CD14-positive monocyte (primary cell): ENCODE measurements at regions not wholly inside any gene's neighbourhood (a gene's known extent, or its start where the extent isn't known, plus 50 kb on each side); places are given as distances from the start of the nearest gene placed in this dataset.
A peak's percentile ranks its signal among the peaks of the same experiment; 100 is the strongest.

Experiments used
- DNase-seq, 3 donors: peaks; one replicate each; pipeline ENCODE4 v3.0.0-alpha.2; 2011 to 2022
- H2AFZ ChIP-seq: 2 replicates; pipeline ENCODE4 v1.6.0; 2012; ENCODE audit warnings: mild to moderate bottlenecking, low read depth, low read length, inconsistent platforms; ENCODE audit not compliant: insufficient read depth, poor library complexity, severe bottlenecking
- H3K27ac ChIP-seq, 2 donors: 1 replicate in 1 of 2; 2 replicates in 1 of 2; pipeline ENCODE4 v1.5.1; 2012 to 2013; ENCODE audit warnings: low read length in 2 of 2, control low read depth in 1 of 2, inconsistent platforms in 1 of 2, low read depth in 1 of 2, mild to moderate bottlenecking in 1 of 2
- H3K27me3 ChIP-seq, 2 donors: one replicate each; pipeline versions ENCODE4 v1.6.0 to v1.6.1; 2011 to 2013; ENCODE audit warnings: low read length in 2 of 2; ENCODE audit not compliant: control insufficient read depth in 2 of 2, insufficient read depth in 2 of 2
- H3K36me3 ChIP-seq, 2 donors: replicated peaks in 1 of 2; 1 replicate in 1 of 2; 2 replicates in 1 of 2; pipeline versions ENCODE4 v1.5.1 to v1.6.1; 2012 to 2013; ENCODE audit warnings: low read length in 2 of 2, control low read depth in 1 of 2, inconsistent platforms in 1 of 2, mild to moderate bottlenecking in 1 of 2; ENCODE audit not compliant: insufficient read depth in 2 of 2, control insufficient read depth in 1 of 2
- H3K4me1 ChIP-seq, 2 donors: 1 replicate in 1 of 2; 2 replicates in 1 of 2; pipeline versions ENCODE4 v1.5.1 to v1.6.1; 2012 to 2013; ENCODE audit warnings: low read length in 2 of 2, control low read depth in 1 of 2, inconsistent platforms in 1 of 2, mild to moderate bottlenecking in 1 of 2, moderate library complexity in 1 of 2; ENCODE audit not compliant: insufficient read depth in 2 of 2, control insufficient read depth in 1 of 2
- H3K4me2 ChIP-seq: replicated peaks from 2 replicates; pipeline ENCODE3; 2012; ENCODE audit warnings: low read length, moderate library complexity, mild to moderate bottlenecking; ENCODE audit not compliant: poor library complexity, severe bottlenecking; ENCODE audit errors: extremely low read depth
- H3K4me3 ChIP-seq, 3 experiments: fragments of 200-600 bp in 1 of 3; sonication (generic) in 1 of 3; replicated peaks in 1 of 3; 1 replicate in 2 of 3; 2 replicates in 1 of 3; pipeline ENCODE4 v1.5.1; 2011 to 2013; ENCODE audit warnings: low read length in 3 of 3, mild to moderate bottlenecking in 3 of 3, control low read depth in 2 of 3, low read depth in 2 of 3, inconsistent platforms in 1 of 3, moderate library complexity in 1 of 3
- H3K79me2 ChIP-seq: 2 replicates; pipeline ENCODE4 v1.6.0; 2012; ENCODE audit warnings: mild to moderate bottlenecking, control low read depth, inconsistent platforms, low read length, moderate library complexity; ENCODE audit not compliant: insufficient read depth
- H3K9ac ChIP-seq: 2 replicates; pipeline ENCODE4 v1.6.0; 2017; ENCODE audit warnings: low read length, mild to moderate bottlenecking; ENCODE audit not compliant: insufficient read depth, poor library complexity, severe bottlenecking
- H3K9me3 ChIP-seq, 2 donors: replicated peaks in 1 of 2; 1 replicate in 1 of 2; 2 replicates in 1 of 2; pipeline versions ENCODE4 v1.5.1 to v1.6.1; 2012 to 2013; ENCODE audit warnings: low read length in 2 of 2, control low read depth in 1 of 2; ENCODE audit not compliant: control insufficient read depth in 1 of 2, insufficient read depth in 1 of 2
- H4K20me1 ChIP-seq: 2 replicates; pipeline ENCODE4 v1.6.0; 2012; ENCODE audit warnings: mild to moderate bottlenecking, low read length, control low read depth, moderate library complexity; ENCODE audit not compliant: insufficient read depth
- H3K27ac Mint-ChIP-seq, 7 donors: one replicate each; pipeline ENCODE4 v1.8.0; 2020; ENCODE audit warnings: mild to moderate bottlenecking in 7 of 7, mixed read lengths in 7 of 7, moderate library complexity in 6 of 7, inconsistent platforms in 2 of 7
- H3K27me3 Mint-ChIP-seq, 3 donors: one replicate each; pipeline ENCODE4 v1.8.0; 2021 to 2022; ENCODE audit warnings: low read depth in 3 of 3, mild to moderate bottlenecking in 3 of 3, mixed read lengths in 3 of 3, moderate library complexity in 3 of 3, inconsistent platforms in 1 of 3
- H3K36me3 Mint-ChIP-seq, 2 donors: one replicate each; pipeline ENCODE4 v1.8.0; 2020; ENCODE audit warnings: mixed read lengths in 2 of 2, inconsistent platforms in 1 of 2, mild to moderate bottlenecking in 1 of 2
- H3K4me1 Mint-ChIP-seq: one replicate; pipeline ENCODE4 v1.8.0; 2020; ENCODE audit warnings: mild to moderate bottlenecking, mixed read lengths
- H3K4me3 Mint-ChIP-seq, 2 donors: one replicate each; pipeline ENCODE4 v1.8.0; 2020; ENCODE audit warnings: mild to moderate bottlenecking in 2 of 2, mixed read lengths in 2 of 2, moderate library complexity in 1 of 2
- H3K9me3 Mint-ChIP-seq, 7 donors: one replicate each; pipeline ENCODE4 v1.8.0; 2020 to 2022; ENCODE audit warnings: mixed read lengths in 7 of 7, mild to moderate bottlenecking in 6 of 7, moderate library complexity in 6 of 7, inconsistent platforms in 2 of 7
- CTCF ChIP-seq: fragments of 200-600 bp; IDR thresholded peaks from one replicate; pipeline ENCODE4 v1.8.0; 2022; ENCODE audit warnings: antibody characterized with exemption, mild to moderate bottlenecking
- WGBS: methylation state at CpG from one replicate; pipeline ENCODE4 v1.1.5; 2013; ENCODE audit warnings: missing lambda C conversion rate; ENCODE audit not compliant: insufficient coverage; 5-methylcytosine and 5-hydroxymethylcytosine counted together
- intact Hi-C, 2 donors: fragments of 100-400 bp; cut with micrococcal nuclease; formaldehyde crosslinking; loops; one replicate each; pipeline versions ENCODE4 v1.15.0 to v1.15.1; 2023

- Mint-ChIP-seq H3K27me3 (peaks cover 0 to 2% (median 2%) of the 10 kb centered on the region in 3 donors), H3K9me3 (peaks cover 0 to 7% (median 2%) of the 10 kb centered on the region in 7 donors), H3K36me3 (no peaks in the 10 kb centered on the region), H3K27ac (no peak overlapping the region), H3K4me3 (no peak overlapping the region), H3K4me1 (no peaks in the 10 kb centered on the region)
- H3K9ac ChIP-seq: no peak overlapping the region
- WGBS: 63% methylated on average over 1 of the region's 3 CpGs
- intact Hi-C loops: no loop called here
- peak in 1 of 3 donors; percentile 3 for DNase-seq
- H4K20me1 ChIP-seq: no peaks in the 10 kb centered on the region
- H3K27me3 ChIP-seq: no peaks in the 10 kb centered on the region
- H3K79me2 ChIP-seq: no peaks in the 10 kb centered on the region
- H3K27ac ChIP-seq: no peak overlapping the region
- H3K36me3 ChIP-seq: no peaks in the 10 kb centered on the region
- no peak overlapping the region for H3K4me2 ChIP-seq
- H3K4me1 ChIP-seq: no peaks in the 10 kb centered on the region
- no peak for TF ChIP-seq CTCF
- H2AFZ ChIP-seq: no peak overlapping the region
- no peaks in the 10 kb centered on the region for H3K9me3 ChIP-seq
- H3K4me3 ChIP-seq: no peak overlapping the region
Measured at GRCh38 chr20:6994452-6994851, 227.0 kb downstream of the BMP2 start.

- H3K27ac Mint-ChIP-seq: no peak overlapping the region
- no peaks in the 10 kb centered on the region for H3K79me2 ChIP-seq
- WGBS: no CpG with 5 or more reads among the region's 2 CpGs
- no peaks in the 10 kb centered on the region for H4K20me1 ChIP-seq
- no peaks in the 10 kb centered on the region for H3K4me1 ChIP-seq
- no peak for DNase-seq
- intact Hi-C loops: no loop called here
- H3K27me3 Mint-ChIP-seq: peaks cover 0 to 3% (median 3%) of the 10 kb centered on the region in 3 donors
- no peaks in the 10 kb centered on the region for H3K27me3 ChIP-seq
- no peak overlapping the region for H3K4me3 ChIP-seq
- TF ChIP-seq CTCF: no peak
- H2AFZ ChIP-seq: no peak overlapping the region
- no peaks in the 10 kb centered on the region for H3K36me3 Mint-ChIP-seq
- H3K4me1 Mint-ChIP-seq: peaks cover 3% of the 10 kb centered on the region
- no peak overlapping the region for H3K27ac ChIP-seq
- no peak overlapping the region for H3K9ac ChIP-seq
- no peak overlapping the region for H3K4me3 Mint-ChIP-seq
- H3K36me3 ChIP-seq: no peaks in the 10 kb centered on the region
- peaks cover 0 to 6% (median 2%) of the 10 kb centered on the region in 7 donors for H3K9me3 Mint-ChIP-seq
- H3K4me2 ChIP-seq: no peak overlapping the region
- no peaks in the 10 kb centered on the region for H3K9me3 ChIP-seq
Measured at GRCh38 chr20:6998909-6999308, 231.4 kb downstream of the BMP2 start.
